ENCODE measurements at regions not wholly inside any gene's neighbourhood (a gene's known extent, or its start where the extent isn't known, plus 50 kb on each side); places are given as distances from the start of the nearest gene placed in this dataset.

- in situ Hi-C loops (cut with HindIII; ENCODE audit: low pct_unique_long_range_greater_than_20kb, low sequenced_read_pairs), result no loop called here
- no peak for DNase-seq (ENCODE audit: low read depth)
Observed at GRCh38 chr3:66854601-66855151, 143.4 kb upstream of the KBTBD8 start.

- DNase-seq (ENCODE audit: low read depth), result no peak
- in situ Hi-C loops (cut with HindIII; ENCODE audit: low pct_unique_long_range_greater_than_20kb, low sequenced_read_pairs), result no loop called here
Observed at GRCh38 chr3:66856533-66856932, 141.6 kb upstream of the KBTBD8 start.

GRCh38 chr3:66858656-66859381 lies 139.3 kb upstream of the KBTBD8 start:
- DNase-seq (ENCODE audit: low read depth), result no peak

GRCh38 chr3:66860771-66861170 lies 137.3 kb upstream of the KBTBD8 start:
- in situ Hi-C loops (cut with HindIII; ENCODE audit: low pct_unique_long_range_greater_than_20kb, low sequenced_read_pairs), result no loop called here

More at GRCh38 chr3:66858656-66859381, 139.3 kb upstream of the KBTBD8 start:
- in situ Hi-C loops (cut with HindIII; ENCODE audit: low pct_unique_long_range_greater_than_20kb, low sequenced_read_pairs), result no loop called here

GRCh38 chr3:66863205-66864111 lies 134.6 kb upstream of the KBTBD8 start:
- in situ Hi-C loops (cut with HindIII; ENCODE audit: low pct_unique_long_range_greater_than_20kb, low sequenced_read_pairs), result no loop called here

More at GRCh38 chr3:66860771-66861170, 137.3 kb upstream of the KBTBD8 start:
- no peak for DNase-seq (ENCODE audit: low read depth)

GRCh38 chr3:66884659-66885058 lies 113.4 kb upstream of the KBTBD8 start:
- DNase-seq (ENCODE audit: low read depth), result no peak
- in situ Hi-C loops (cut with HindIII; ENCODE audit: low pct_unique_long_range_greater_than_20kb, low sequenced_read_pairs), result no loop called here

More at GRCh38 chr3:66863205-66864111, 134.6 kb upstream of the KBTBD8 start:
- DNase-seq (ENCODE audit: low read depth), result no peak

GRCh38 chr3:66885326-66886000 lies 112.6 kb upstream of the KBTBD8 start:
- in situ Hi-C loops (cut with HindIII; ENCODE audit: low pct_unique_long_range_greater_than_20kb, low sequenced_read_pairs), result no loop called here
- DNase-seq (ENCODE audit: low read depth), result peak; percentile 76

- in situ Hi-C loops (cut with HindIII; ENCODE audit: low pct_unique_long_range_greater_than_20kb, low sequenced_read_pairs), result no loop called here
- DNase-seq (ENCODE audit: low read depth), result no peak
Observed at GRCh38 chr3:66889750-66890494, 108.2 kb upstream of the KBTBD8 start.

- in situ Hi-C loops (cut with HindIII; ENCODE audit: low pct_unique_long_range_greater_than_20kb, low sequenced_read_pairs), result no loop called here
- no peak for DNase-seq (ENCODE audit: low read depth)
Observed at GRCh38 chr3:66898155-66898554, 100.0 kb upstream of the KBTBD8 start.

GRCh38 chr3:66904336-66904735 lies 93.8 kb upstream of the KBTBD8 start:
- DNase-seq (ENCODE audit: low read depth), result no peak
- in situ Hi-C loops (cut with HindIII; ENCODE audit: low pct_unique_long_range_greater_than_20kb, low sequenced_read_pairs), result no loop called here

GRCh38 chr3:66904831-66905493 lies 93.1 kb upstream of the KBTBD8 start:
- in situ Hi-C loops (cut with HindIII; ENCODE audit: low pct_unique_long_range_greater_than_20kb, low sequenced_read_pairs), result no loop called here
- no peak for DNase-seq (ENCODE audit: low read depth)

- in situ Hi-C loops (cut with HindIII; ENCODE audit: low pct_unique_long_range_greater_than_20kb, low sequenced_read_pairs), result no loop called here
- no peak for DNase-seq (ENCODE audit: low read depth)
Observed at GRCh38 chr3:66907136-66907535, 91.0 kb upstream of the KBTBD8 start.

GRCh38 chr3:66910266-66911055 lies 87.6 kb upstream of the KBTBD8 start:
- in situ Hi-C loops (cut with HindIII; ENCODE audit: low pct_unique_long_range_greater_than_20kb, low sequenced_read_pairs), result no loop called here

GRCh38 chr3:66912306-66912705 lies 85.8 kb upstream of the KBTBD8 start:
- in situ Hi-C loops (cut with HindIII; ENCODE audit: low pct_unique_long_range_greater_than_20kb, low sequenced_read_pairs), result no loop called here
- no peak for DNase-seq (ENCODE audit: low read depth)

More at GRCh38 chr3:66910266-66911055, 87.6 kb upstream of the KBTBD8 start:
- DNase-seq (ENCODE audit: low read depth), result no peak

- in situ Hi-C loops (cut with HindIII; ENCODE audit: low pct_unique_long_range_greater_than_20kb, low sequenced_read_pairs), result no loop called here
- DNase-seq (ENCODE audit: low read depth), result no peak
Observed at GRCh38 chr3:66922058-66922457, 76.0 kb upstream of the KBTBD8 start.

- no peak for DNase-seq (ENCODE audit: low read depth)
- in situ Hi-C loops (cut with HindIII; ENCODE audit: low pct_unique_long_range_greater_than_20kb, low sequenced_read_pairs), result no loop called here
Observed at GRCh38 chr3:66923969-66924368, 74.1 kb upstream of the KBTBD8 start.

GRCh38 chr3:66928252-66928651 lies 69.9 kb upstream of the KBTBD8 start:
- in situ Hi-C loops (cut with HindIII; ENCODE audit: low pct_unique_long_range_greater_than_20kb, low sequenced_read_pairs), result no loop called here
- no peak for DNase-seq (ENCODE audit: low read depth)
